Fibroblast of skin of right quadriceps (primary cell): ENCODE measurements at regions not wholly inside any gene's neighbourhood (a gene's known extent, or its start where the extent isn't known, plus 50 kb on each side); places are given as distances from the start of the nearest gene placed in this dataset.
"Not testable (repeated sequence)": the region's sequence is repeated elsewhere in the genome, so short reads cannot be mapped to it uniquely, and the experiment has no call there.

Experiments
- DNase-seq: peaks from one replicate; pipeline ENCODE4 v3.0.0-alpha.2; 2013

GRCh38 chr5:83802686-83803085 is 82.0 kb upstream of the HAPLN1 start:
- DNase-seq = peak; percentile 26

- DNase-seq = no peak
Measured at GRCh38 chr5:83800201-83800600, 79.5 kb upstream of the HAPLN1 start.

- DNase-seq = not testable (repeated sequence)
Measured at GRCh38 chr5:83799020-83799419, 78.4 kb upstream of the HAPLN1 start.

- DNase-seq = no peak
Measured at GRCh38 chr5:83789371-83789770, 68.7 kb upstream of the HAPLN1 start.

GRCh38 chr5:83787631-83788030 is 67.0 kb upstream of the HAPLN1 start:
- DNase-seq = peak; percentile 16

- no peak for DNase-seq
Measured at GRCh38 chr5:83785176-83785668, 64.6 kb upstream of the HAPLN1 start.

GRCh38 chr5:83780699-83781350 is 60.2 kb upstream of the HAPLN1 start:
- DNase-seq = no peak

GRCh38 chr5:83777856-83778255 is 57.2 kb upstream of the HAPLN1 start:
- no peak for DNase-seq

- no peak for DNase-seq
Measured at GRCh38 chr5:83776437-83777031, 55.9 kb upstream of the HAPLN1 start.
